ENCODE measurements at regions not wholly inside any gene's neighbourhood (a gene's known extent, or its start where the extent isn't known, plus 50 kb on each side); places are given as distances from the start of the nearest gene placed in this dataset.

DNA sequence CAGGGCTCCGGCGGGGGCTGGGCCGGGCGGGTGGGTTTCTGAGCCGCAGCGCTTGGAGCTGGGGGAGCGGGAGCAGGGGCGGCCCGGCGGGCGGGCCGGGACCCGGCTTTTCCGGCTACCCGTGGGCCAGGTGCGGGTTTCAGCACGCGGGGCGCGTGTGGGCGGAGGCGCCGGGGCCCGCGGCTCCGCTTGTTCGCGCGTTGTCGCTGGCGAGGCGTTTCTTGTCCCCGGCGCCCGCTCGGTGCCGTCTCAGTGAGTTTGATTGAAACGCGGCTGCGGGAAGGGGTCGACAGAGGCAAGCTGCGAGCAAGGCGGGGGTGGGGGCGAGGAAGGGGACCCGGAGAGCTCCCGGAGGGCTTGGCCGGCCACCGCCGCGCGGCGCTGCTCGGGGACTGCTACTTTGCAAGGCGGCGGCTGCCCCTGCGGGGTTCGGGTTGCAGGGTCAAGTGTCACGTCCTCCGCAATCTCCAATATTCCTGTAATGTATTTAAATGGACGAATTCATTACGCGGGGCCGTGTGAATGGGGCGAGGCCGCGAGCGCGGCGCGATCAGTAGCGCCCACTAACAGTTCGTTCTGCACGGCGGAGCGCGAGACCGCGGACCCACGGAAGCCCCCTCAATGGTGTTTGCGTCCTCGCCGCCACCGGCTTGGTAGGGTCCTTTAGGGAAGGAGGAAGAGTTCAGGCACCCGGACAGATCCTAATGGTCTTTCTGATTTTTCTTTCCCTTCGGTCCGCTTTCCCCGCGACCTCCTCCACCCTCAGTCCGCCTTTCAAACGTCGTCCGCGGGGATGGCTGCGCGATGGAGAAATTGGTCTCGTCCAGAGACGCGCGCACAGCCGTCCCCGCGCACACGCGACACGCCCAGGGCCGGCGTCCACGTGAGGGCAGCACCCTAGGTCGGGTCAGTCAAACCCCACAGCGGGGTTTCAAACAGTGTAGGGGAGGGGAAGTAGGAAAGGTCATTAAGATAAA is 76.9 kb downstream of the INSIG1 start:
- TF ChIP-seq CUX1 (CRISPR knock-in tag; IDR thresholded peaks at IDR 0.05), result no peak
- TF ChIP-seq, protein P1, sequence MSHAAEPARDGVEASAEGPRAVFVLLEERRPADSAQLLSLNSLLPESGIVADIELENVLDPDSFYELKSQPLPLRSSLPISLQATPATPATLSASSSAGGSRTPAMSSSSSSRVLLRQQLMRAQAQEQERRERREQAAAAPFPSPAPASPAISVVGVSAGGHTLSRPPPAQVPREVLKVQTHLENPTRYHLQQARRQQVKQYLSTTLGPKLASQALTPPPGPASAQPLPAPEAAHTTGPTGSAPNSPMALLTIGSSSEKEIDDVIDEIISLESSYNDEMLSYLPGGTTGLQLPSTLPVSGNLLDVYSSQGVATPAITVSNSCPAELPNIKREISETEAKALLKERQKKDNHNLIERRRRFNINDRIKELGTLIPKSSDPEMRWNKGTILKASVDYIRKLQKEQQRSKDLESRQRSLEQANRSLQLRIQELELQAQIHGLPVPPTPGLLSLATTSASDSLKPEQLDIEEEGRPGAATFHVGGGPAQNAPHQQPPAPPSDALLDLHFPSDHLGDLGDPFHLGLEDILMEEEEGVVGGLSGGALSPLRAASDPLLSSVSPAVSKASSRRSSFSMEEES (CRISPR knock-in tag; IDR thresholded peaks at IDR 0.05), result no peak
- no peak for TF ChIP-seq HNRNPUL1 (IDR thresholded peaks at IDR 0.05; ENCODE audit: low read length)
- no peak for TF ChIP-seq ZFX (CRISPR knock-in tag; IDR thresholded peaks at IDR 0.05)
- TF ChIP-seq ZNF561 (CRISPR knock-in tag; conservative IDR thresholded peaks at IDR 0.05), result no peak
- TF ChIP-seq RBBP5 (IDR thresholded peaks at IDR 0.05; ENCODE audit: borderline replicate concordance, insufficient read depth, low read length, poor library complexity, severe bottlenecking), result no peak

Data from K562 (cell line).